ENCODE measurements at regions not wholly inside any gene's neighbourhood (a gene's known extent, or its start where the extent isn't known, plus 50 kb on each side); places are given as distances from the start of the nearest gene placed in this dataset.
"Not testable (repeated sequence)": the region's sequence is repeated elsewhere in the genome, so short reads cannot be mapped to it uniquely, and the experiment has no call there.

- no peak overlapping the region for H3K4me3 ChIP-seq (ENCODE audit: low read length)
- TF ChIP-seq CTCF (conservative IDR thresholded peaks at IDR 0.05; ENCODE audit: low read depth, low read length), result no peak
- no peak for DNase-seq (ENCODE audit: low read depth)
Observed at GRCh38 chr10:34938399-34938670, 123.2 kb upstream of the PARD3 start.

- not testable (repeated sequence) for H3K4me3 ChIP-seq (ENCODE audit: low read length); DNase-seq (ENCODE audit: low read depth)
- peak; percentile 40 for TF ChIP-seq CTCF (conservative IDR thresholded peaks at IDR 0.05; ENCODE audit: low read depth, low read length)
Observed at GRCh38 chr10:34937643-34938398, 122.7 kb upstream of the PARD3 start.

GRCh38 chr10:34936061-34936460, 121.0 kb upstream of the PARD3 start:
- H3K4me3 ChIP-seq (ENCODE audit: low read length), result no peak overlapping the region
- DNase-seq (ENCODE audit: low read depth), result no peak
- no peak for TF ChIP-seq CTCF (conservative IDR thresholded peaks at IDR 0.05; ENCODE audit: low read depth, low read length)

GRCh38 chr10:34933676-34934075, 118.6 kb upstream of the PARD3 start:
- DNase-seq (ENCODE audit: low read depth), result no peak
- TF ChIP-seq CTCF (conservative IDR thresholded peaks at IDR 0.05; ENCODE audit: low read depth, low read length), result no peak
- H3K4me3 ChIP-seq (ENCODE audit: low read length), result no peak overlapping the region

GRCh38 chr10:34932235-34932634, 117.1 kb upstream of the PARD3 start:
- DNase-seq (ENCODE audit: low read depth), result no peak
- TF ChIP-seq CTCF (conservative IDR thresholded peaks at IDR 0.05; ENCODE audit: low read depth, low read length), result no peak
- H3K4me3 ChIP-seq (ENCODE audit: low read length), result no peak overlapping the region

GRCh38 chr10:34931216-34931615, 116.1 kb upstream of the PARD3 start:
- no peak for DNase-seq (ENCODE audit: low read depth)

More at GRCh38 chr10:34931216-34931615, 116.1 kb upstream of the PARD3 start:
- TF ChIP-seq CTCF (conservative IDR thresholded peaks at IDR 0.05; ENCODE audit: low read depth, low read length), result no peak
- H3K4me3 ChIP-seq (ENCODE audit: low read length), result no peak overlapping the region
